ENCODE measurements at regions not wholly inside any gene's neighbourhood (a gene's known extent, or its start where the extent isn't known, plus 50 kb on each side); places are given as distances from the start of the nearest gene placed in this dataset.

GRCh38 chr2:121947674-121948073, 192.2 kb downstream of the TSN start:
- TF ChIP-seq FOXA1 (IDR thresholded peaks at IDR 0.05) (no peak), ELF4 (IDR thresholded peaks at IDR 0.05) (no peak), SUZ12 (IDR thresholded peaks at IDR 0.05) (no peak), FOXK2 (IDR thresholded peaks at IDR 0.05) (no peak), ZNF384 (IDR thresholded peaks at IDR 0.05) (no peak), LEF1 (IDR thresholded peaks at IDR 0.05; ENCODE audit: borderline replicate concordance) (no peak)
- no peak for DNase-seq (ENCODE audit: extremely low spot score)
- ChIA-PET CTCF (no interaction called here), POLR2A (no interaction called here)

GRCh38 chr2:121949271-121949670, 193.8 kb downstream of the TSN start:
- POLR2A ChIA-PET = no interaction called here
- CTCF ChIA-PET = no interaction called here
- TF ChIP-seq BHLHE40 (IDR thresholded peaks at IDR 0.05; ENCODE audit: borderline replicate concordance) = no peak
- TF ChIP-seq SUZ12 (IDR thresholded peaks at IDR 0.05) = no peak
- TF ChIP-seq HDGF (IDR thresholded peaks at IDR 0.05; ENCODE audit: borderline replicate concordance) = no peak
- TF ChIP-seq SP1 (IDR thresholded peaks at IDR 0.05) = no peak
- TF ChIP-seq ARNT (IDR thresholded peaks at IDR 0.05) = no peak
- TF ChIP-seq TARDBP (IDR thresholded peaks at IDR 0.05) = no peak
- TF ChIP-seq ELF4 (IDR thresholded peaks at IDR 0.05) = no peak
- TF ChIP-seq FOXK2 (IDR thresholded peaks at IDR 0.05) = no peak
- no peak for TF ChIP-seq FOXM1 (IDR thresholded peaks at IDR 0.05; ENCODE audit: borderline replicate concordance)
- DNase-seq (ENCODE audit: extremely low spot score) = no peak

GRCh38 chr2:121955426-121955825, 200.0 kb downstream of the TSN start:
- ChIA-PET POLR2A (no interaction called here), CTCF (no interaction called here)
- no peak for DNase-seq (ENCODE audit: extremely low spot score)
- TF ChIP-seq HDGF (IDR thresholded peaks at IDR 0.05; ENCODE audit: borderline replicate concordance) (no peak), ZNF384 (IDR thresholded peaks at IDR 0.05) (no peak), ELF4 (IDR thresholded peaks at IDR 0.05) (no peak), PKNOX1 (IDR thresholded peaks at IDR 0.05) (no peak), BHLHE40 (IDR thresholded peaks at IDR 0.05; ENCODE audit: borderline replicate concordance) (no peak), TARDBP (IDR thresholded peaks at IDR 0.05) (no peak), FOXA1 (IDR thresholded peaks at IDR 0.05) (no peak), NFRKB (IDR thresholded peaks at IDR 0.05) (no peak), SP1 (IDR thresholded peaks at IDR 0.05) (no peak), SUZ12 (IDR thresholded peaks at IDR 0.05) (no peak), FOXM1 (IDR thresholded peaks at IDR 0.05; ENCODE audit: borderline replicate concordance) (no peak), CTBP1 (IDR thresholded peaks at IDR 0.05; ENCODE audit: borderline replicate concordance) (no peak), ARNT (IDR thresholded peaks at IDR 0.05) (no peak), L3MBTL2 (conservative IDR thresholded peaks at IDR 0.05) (no peak), FOXK2 (IDR thresholded peaks at IDR 0.05) (no peak), LEF1 (IDR thresholded peaks at IDR 0.05; ENCODE audit: borderline replicate concordance) (no peak)

GRCh38 chr2:121955872-121956271, 200.4 kb downstream of the TSN start:
- TF ChIP-seq HDGF (IDR thresholded peaks at IDR 0.05; ENCODE audit: borderline replicate concordance) = no peak
- no peak for TF ChIP-seq LEF1 (IDR thresholded peaks at IDR 0.05; ENCODE audit: borderline replicate concordance)
- no peak for TF ChIP-seq L3MBTL2 (conservative IDR thresholded peaks at IDR 0.05)
- no peak for TF ChIP-seq PKNOX1 (IDR thresholded peaks at IDR 0.05)
- TF ChIP-seq ELF4 (IDR thresholded peaks at IDR 0.05) = no peak
- no peak for TF ChIP-seq ARNT (IDR thresholded peaks at IDR 0.05)
- no peak for TF ChIP-seq TARDBP (IDR thresholded peaks at IDR 0.05)
- no peak for TF ChIP-seq BHLHE40 (IDR thresholded peaks at IDR 0.05; ENCODE audit: borderline replicate concordance)
- no peak for TF ChIP-seq FOXM1 (IDR thresholded peaks at IDR 0.05; ENCODE audit: borderline replicate concordance)
- no peak for TF ChIP-seq CTBP1 (IDR thresholded peaks at IDR 0.05; ENCODE audit: borderline replicate concordance)
- TF ChIP-seq FOXA1 (IDR thresholded peaks at IDR 0.05) = no peak
- no peak for TF ChIP-seq ZNF384 (IDR thresholded peaks at IDR 0.05)
- TF ChIP-seq FOXK2 (IDR thresholded peaks at IDR 0.05) = no peak
- DNase-seq (ENCODE audit: extremely low spot score) = no peak
- ChIA-PET CTCF (no interaction called here), POLR2A (no interaction called here)

GRCh38 chr2:121960251-121960650, 204.8 kb downstream of the TSN start:
- DNase-seq (ENCODE audit: extremely low spot score) = no peak
- POLR2A ChIA-PET = no interaction called here
- TF ChIP-seq LEF1 (IDR thresholded peaks at IDR 0.05; ENCODE audit: borderline replicate concordance) = no peak
- TF ChIP-seq BHLHE40 (IDR thresholded peaks at IDR 0.05; ENCODE audit: borderline replicate concordance) = no peak
- TF ChIP-seq CTBP1 (IDR thresholded peaks at IDR 0.05; ENCODE audit: borderline replicate concordance) = no peak
- TF ChIP-seq ELF4 (IDR thresholded peaks at IDR 0.05) = no peak
- CTCF ChIA-PET = no interaction called here

- TF ChIP-seq FOXA1 (IDR thresholded peaks at IDR 0.05) = no peak
- no peak for TF ChIP-seq ZNF384 (IDR thresholded peaks at IDR 0.05)
- no peak for TF ChIP-seq LEF1 (IDR thresholded peaks at IDR 0.05; ENCODE audit: borderline replicate concordance)
- TF ChIP-seq PKNOX1 (IDR thresholded peaks at IDR 0.05) = no peak
- no peak for TF ChIP-seq BHLHE40 (IDR thresholded peaks at IDR 0.05; ENCODE audit: borderline replicate concordance)
- TF ChIP-seq SUZ12 (IDR thresholded peaks at IDR 0.05) = no peak
- TF ChIP-seq CTBP1 (IDR thresholded peaks at IDR 0.05; ENCODE audit: borderline replicate concordance) = no peak
- TF ChIP-seq SP1 (IDR thresholded peaks at IDR 0.05) = no peak
- no peak for TF ChIP-seq ARNT (IDR thresholded peaks at IDR 0.05)
- no peak for TF ChIP-seq FOXM1 (IDR thresholded peaks at IDR 0.05; ENCODE audit: borderline replicate concordance)
- TF ChIP-seq NFRKB (IDR thresholded peaks at IDR 0.05) = no peak
- no peak for TF ChIP-seq ELF4 (IDR thresholded peaks at IDR 0.05)
- TF ChIP-seq FOXK2 (IDR thresholded peaks at IDR 0.05) = no peak
- TF ChIP-seq TARDBP (IDR thresholded peaks at IDR 0.05) = no peak
- TF ChIP-seq HDGF (IDR thresholded peaks at IDR 0.05; ENCODE audit: borderline replicate concordance) = no peak
- TF ChIP-seq L3MBTL2 (conservative IDR thresholded peaks at IDR 0.05) = no peak
- CTCF ChIA-PET = no interaction called here
- DNase-seq (ENCODE audit: extremely low spot score) = no peak
- POLR2A ChIA-PET = no interaction called here
Measured at GRCh38 chr2:121961761-121962160, 206.3 kb downstream of the TSN start.

Data from HEK293T (cell line).